ENCODE measurements at regions not wholly inside any gene's neighbourhood (a gene's known extent, or its start where the extent isn't known, plus 50 kb on each side); places are given as distances from the start of the nearest gene placed in this dataset.

- no peaks in the 10 kb centered on the region for H3K79me2 ChIP-seq (ENCODE audit: insufficient read depth, low read length)
- no peak overlapping the region for H3K4me2 ChIP-seq (ENCODE audit: insufficient read depth, low read length)
- H3K36me3 ChIP-seq (ENCODE audit: insufficient read depth, low read length): no peaks in the 10 kb centered on the region
- TF ChIP-seq, protein P1, sequence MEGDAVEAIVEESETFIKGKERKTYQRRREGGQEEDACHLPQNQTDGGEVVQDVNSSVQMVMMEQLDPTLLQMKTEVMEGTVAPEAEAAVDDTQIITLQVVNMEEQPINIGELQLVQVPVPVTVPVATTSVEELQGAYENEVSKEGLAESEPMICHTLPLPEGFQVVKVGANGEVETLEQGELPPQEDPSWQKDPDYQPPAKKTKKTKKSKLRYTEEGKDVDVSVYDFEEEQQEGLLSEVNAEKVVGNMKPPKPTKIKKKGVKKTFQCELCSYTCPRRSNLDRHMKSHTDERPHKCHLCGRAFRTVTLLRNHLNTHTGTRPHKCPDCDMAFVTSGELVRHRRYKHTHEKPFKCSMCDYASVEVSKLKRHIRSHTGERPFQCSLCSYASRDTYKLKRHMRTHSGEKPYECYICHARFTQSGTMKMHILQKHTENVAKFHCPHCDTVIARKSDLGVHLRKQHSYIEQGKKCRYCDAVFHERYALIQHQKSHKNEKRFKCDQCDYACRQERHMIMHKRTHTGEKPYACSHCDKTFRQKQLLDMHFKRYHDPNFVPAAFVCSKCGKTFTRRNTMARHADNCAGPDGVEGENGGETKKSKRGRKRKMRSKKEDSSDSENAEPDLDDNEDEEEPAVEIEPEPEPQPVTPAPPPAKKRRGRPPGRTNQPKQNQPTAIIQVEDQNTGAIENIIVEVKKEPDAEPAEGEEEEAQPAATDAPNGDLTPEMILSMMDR (IDR thresholded peaks at IDR 0.05; ENCODE audit: extremely low read depth, low read depth, low read length): no peak
- no peak overlapping the region for H2AFZ ChIP-seq (ENCODE audit: low read length)
- no peak overlapping the region for H3K4me3 ChIP-seq (ENCODE audit: insufficient read depth, low read length)
- H4K20me1 ChIP-seq (ENCODE audit: insufficient read depth, low read length): no peaks in the 10 kb centered on the region
- H3K27ac ChIP-seq (ENCODE audit: low read depth, low read length): no peak overlapping the region
- H3K4me1 ChIP-seq (ENCODE audit: insufficient read depth, low read length): no peaks in the 10 kb centered on the region
- peaks cover 1% of the 10 kb centered on the region for H3K9me3 ChIP-seq (ENCODE audit: low read depth, low read length)
- DNase-seq (ENCODE audit: insufficient read length, low spot score, missing footprints): no peak
- H3K27me3 ChIP-seq (ENCODE audit: insufficient read depth, low read length): peaks cover 3% of the 10 kb centered on the region
These were observed 140.9 kb upstream of the GAS1 start for GRCh38 chr9:87088192-87088591.

GRCh38 chr9:87088621-87089365 is 141.5 kb upstream of the GAS1 start:
- H3K4me1 ChIP-seq (ENCODE audit: insufficient read depth, low read length): no peaks in the 10 kb centered on the region
- DNase-seq (ENCODE audit: insufficient read length, low spot score, missing footprints): no peak
- no peak overlapping the region for H3K27ac ChIP-seq (ENCODE audit: low read depth, low read length)
- H4K20me1 ChIP-seq (ENCODE audit: insufficient read depth, low read length): no peaks in the 10 kb centered on the region
- peaks cover 1% of the 10 kb centered on the region for H3K9me3 ChIP-seq (ENCODE audit: low read depth, low read length)
- TF ChIP-seq, protein P1 (IDR thresholded peaks at IDR 0.05; ENCODE audit: extremely low read depth, low read depth, low read length): no peak
- no peak overlapping the region for H3K4me3 ChIP-seq (ENCODE audit: insufficient read depth, low read length)
- no peak overlapping the region for H2AFZ ChIP-seq (ENCODE audit: low read length)
- no peaks in the 10 kb centered on the region for H3K79me2 ChIP-seq (ENCODE audit: insufficient read depth, low read length)
- H3K36me3 ChIP-seq (ENCODE audit: insufficient read depth, low read length): no peaks in the 10 kb centered on the region
- peaks cover 3% of the 10 kb centered on the region for H3K27me3 ChIP-seq (ENCODE audit: insufficient read depth, low read length)
- H3K4me2 ChIP-seq (ENCODE audit: insufficient read depth, low read length): no peak overlapping the region

GRCh38 chr9:87089506-87089905 is 142.2 kb upstream of the GAS1 start:
- TF ChIP-seq, protein P1 (IDR thresholded peaks at IDR 0.05; ENCODE audit: extremely low read depth, low read depth, low read length): no peak
- H3K4me2 ChIP-seq (ENCODE audit: insufficient read depth, low read length): no peak overlapping the region
- H3K9me3 ChIP-seq (ENCODE audit: low read depth, low read length): peaks cover 1% of the 10 kb centered on the region
- H4K20me1 ChIP-seq (ENCODE audit: insufficient read depth, low read length): no peaks in the 10 kb centered on the region
- H3K4me3 ChIP-seq (ENCODE audit: insufficient read depth, low read length): no peak overlapping the region
- H3K36me3 ChIP-seq (ENCODE audit: insufficient read depth, low read length): no peaks in the 10 kb centered on the region
- no peaks in the 10 kb centered on the region for H3K4me1 ChIP-seq (ENCODE audit: insufficient read depth, low read length)
- H3K79me2 ChIP-seq (ENCODE audit: insufficient read depth, low read length): no peaks in the 10 kb centered on the region
- no peak overlapping the region for H2AFZ ChIP-seq (ENCODE audit: low read length)
- DNase-seq (ENCODE audit: insufficient read length, low spot score, missing footprints): no peak
- peaks cover 3% of the 10 kb centered on the region for H3K27me3 ChIP-seq (ENCODE audit: insufficient read depth, low read length)
- H3K27ac ChIP-seq (ENCODE audit: low read depth, low read length): no peak overlapping the region

DNA sequence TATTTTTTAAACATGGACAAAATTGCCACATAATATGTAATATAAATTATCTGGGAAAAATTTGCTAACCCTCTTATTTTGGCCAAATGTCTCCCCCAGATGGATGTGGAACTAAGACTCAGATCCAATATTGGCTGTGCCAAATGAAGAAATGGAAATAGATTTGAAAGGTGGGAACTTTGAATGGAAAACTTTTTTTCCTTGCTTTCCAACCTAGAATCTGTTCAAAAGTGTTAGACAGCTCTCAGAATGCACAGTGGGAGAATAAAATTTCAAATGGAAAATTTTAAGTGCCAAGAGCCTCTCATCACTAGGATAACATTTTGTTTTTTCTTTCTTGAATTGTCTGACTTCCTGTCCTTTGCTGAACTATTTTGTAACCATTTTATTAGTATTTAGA is 142.6 kb upstream of the GAS1 start:
- Histone ChIP-seq H3K79me2 (ENCODE audit: insufficient read depth, low read length) (no peaks in the 10 kb centered on the region), H4K20me1 (ENCODE audit: insufficient read depth, low read length) (no peaks in the 10 kb centered on the region), H2AFZ (ENCODE audit: low read length) (no peak overlapping the region), H3K27me3 (ENCODE audit: insufficient read depth, low read length) (peaks cover 3% of the 10 kb centered on the region), H3K4me3 (ENCODE audit: insufficient read depth, low read length) (no peak overlapping the region), H3K4me1 (ENCODE audit: insufficient read depth, low read length) (no peaks in the 10 kb centered on the region), H3K27ac (ENCODE audit: low read depth, low read length) (no peak overlapping the region), H3K4me2 (ENCODE audit: insufficient read depth, low read length) (no peak overlapping the region), H3K9me3 (ENCODE audit: low read depth, low read length) (peaks cover 1% of the 10 kb centered on the region), H3K36me3 (ENCODE audit: insufficient read depth, low read length) (no peaks in the 10 kb centered on the region)
- TF ChIP-seq, protein P1 (IDR thresholded peaks at IDR 0.05; ENCODE audit: extremely low read depth, low read depth, low read length): no peak
- DNase-seq (ENCODE audit: insufficient read length, low spot score, missing footprints): no peak

Data from osteoblast (primary cell).